HFFc6 (cell line): ENCODE measurements at regions not wholly inside any gene's neighbourhood (a gene's known extent, or its start where the extent isn't known, plus 50 kb on each side); places are given as distances from the start of the nearest gene placed in this dataset.

Experiments
- DNase-seq: peaks from one replicate; pipeline ENCODE4 v3.0.0-alpha.2; 2018
- H3K27ac Mint-ChIP-seq: 2 replicates; pipeline ENCODE4 v1.8.0; 2020; ENCODE audit warnings: mild to moderate bottlenecking, mixed read lengths
- H3K27me3 Mint-ChIP-seq: 2 replicates; pipeline ENCODE4 v1.8.0; 2021; ENCODE audit warnings: mild to moderate bottlenecking, moderate library complexity, mixed read lengths; ENCODE audit not compliant: insufficient read depth
- H3K36me3 Mint-ChIP-seq: 2 replicates; pipeline ENCODE4 v1.8.0; 2021; ENCODE audit warnings: low read depth, mixed read lengths
- H3K4me1 Mint-ChIP-seq: 2 replicates; pipeline ENCODE4 v1.8.0; 2020; ENCODE audit warnings: low read depth, mixed read lengths
- H3K4me3 Mint-ChIP-seq: 2 replicates; pipeline ENCODE4 v1.8.0; 2020; ENCODE audit warnings: mild to moderate bottlenecking, moderate library complexity, mixed read lengths
- H3K9me3 Mint-ChIP-seq: 2 replicates; pipeline ENCODE4 v1.8.0; 2020; ENCODE audit warnings: mild to moderate bottlenecking, mixed read lengths
- CTCF ChIP-seq: fragments of 200-600 bp; sonication (generic); IDR thresholded peaks from 2 replicates; pipeline ENCODE4 v1.5.0; 2021; ENCODE audit warnings: antibody characterized with exemption, mild to moderate bottlenecking

GRCh38 chr2:5970347-5970746 lies 278.2 kb downstream of the SOX11 start:
- Mint-ChIP-seq H3K4me3 (no peak overlapping the region), H3K36me3 (peaks cover 5% of the 10 kb centered on the region; the same call in 1 of the 2 replicates)

GRCh38 chr2:5974477-5974876 lies 282.3 kb downstream of the SOX11 start:
- DNase-seq: no peak
- Mint-ChIP-seq H3K27me3 (no peaks in the 10 kb centered on the region), H3K36me3 (no peaks in the 10 kb centered on the region; the same call in 1 of the 2 replicates), H3K4me3 (no peak overlapping the region), H3K4me1 (no peaks in the 10 kb centered on the region), H3K27ac (no peak overlapping the region), H3K9me3 (peaks cover 66% of the 10 kb centered on the region)
- TF ChIP-seq CTCF: no peak

More at GRCh38 chr2:5970347-5970746, 278.2 kb downstream of the SOX11 start:
- no peaks in the 10 kb centered on the region for H3K4me1 Mint-ChIP-seq
- TF ChIP-seq CTCF: no peak
- DNase-seq: no peak
- peaks cover 62% of the 10 kb centered on the region for H3K9me3 Mint-ChIP-seq
- no peaks in the 10 kb centered on the region for H3K27me3 Mint-ChIP-seq
- no peak overlapping the region for H3K27ac Mint-ChIP-seq

- no peak overlapping the region for H3K27ac Mint-ChIP-seq
- no peak for DNase-seq
- H3K27me3 Mint-ChIP-seq: no peaks in the 10 kb centered on the region
- H3K36me3 Mint-ChIP-seq: no peaks in the 10 kb centered on the region; the same call in 1 of the 2 replicates
- H3K4me1 Mint-ChIP-seq: no peaks in the 10 kb centered on the region
- TF ChIP-seq CTCF: no peak
- peaks cover 69% of the 10 kb centered on the region for H3K9me3 Mint-ChIP-seq
- no peak overlapping the region for H3K4me3 Mint-ChIP-seq
These were observed 283.2 kb downstream of the SOX11 start for GRCh38 chr2:5975401-5975800.

GRCh38 chr2:5976531-5977065 lies 284.4 kb downstream of the SOX11 start:
- Mint-ChIP-seq H3K27me3 (no peaks in the 10 kb centered on the region), H3K9me3 (peaks cover 62% of the 10 kb centered on the region), H3K36me3 (no peaks in the 10 kb centered on the region; the same call in 1 of the 2 replicates), H3K4me3 (no peak overlapping the region), H3K27ac (no peak overlapping the region), H3K4me1 (no peaks in the 10 kb centered on the region)
- DNase-seq: no peak
- TF ChIP-seq CTCF: no peak

- Mint-ChIP-seq H3K27me3 (no peaks in the 10 kb centered on the region), H3K27ac (no peak overlapping the region), H3K4me1 (no peaks in the 10 kb centered on the region), H3K36me3 (no peaks in the 10 kb centered on the region; the same call in 1 of the 2 replicates), H3K9me3 (peaks cover 63% of the 10 kb centered on the region), H3K4me3 (no peak overlapping the region)
- no peak for TF ChIP-seq CTCF
- DNase-seq: no peak
These were observed 285.3 kb downstream of the SOX11 start for GRCh38 chr2:5977477-5977876.
